ENCODE measurements at regions not wholly inside any gene's neighbourhood (a gene's known extent, or its start where the extent isn't known, plus 50 kb on each side); places are given as distances from the start of the nearest gene placed in this dataset.

DNA sequence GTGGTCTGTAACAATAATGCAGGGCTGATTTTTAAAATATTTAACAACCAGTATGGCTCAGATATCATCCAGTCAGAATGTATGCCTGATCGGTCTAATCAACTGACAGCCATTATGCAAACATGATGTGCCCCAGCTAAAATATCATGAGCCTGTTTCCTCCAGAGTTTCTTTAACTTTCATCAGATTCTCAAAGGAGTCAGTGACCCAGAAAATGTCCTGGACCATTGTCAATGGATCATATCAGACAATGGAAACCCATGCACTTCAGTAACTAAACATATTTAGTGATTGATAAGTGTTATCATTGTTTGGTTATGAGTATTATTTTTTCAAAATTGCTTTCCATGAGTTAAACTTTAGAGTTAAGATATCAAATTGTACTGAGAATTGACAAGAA lies 173.5 kb downstream of the LMBRD1 start:
- Histone ChIP-seq H3K36me3 (ENCODE audit: control insufficient read depth, low read length) (no peaks in the 10 kb centered on the region), H3K4me1 (ENCODE audit: control insufficient read depth, low read length) (no peaks in the 10 kb centered on the region), H3F3A (ENCODE audit: control insufficient read depth, insufficient read depth) (no peaks in the 10 kb centered on the region), H4K20me1 (ENCODE audit: control insufficient read depth, insufficient read depth, low read depth, low read length) (no peaks in the 10 kb centered on the region), H3K27ac (ENCODE audit: low read depth, low read length) (no peak overlapping the region), H3K4me2 (ENCODE audit: low read length) (no peak overlapping the region), H3K27me3 (ENCODE audit: control insufficient read depth, low read length) (no peaks in the 10 kb centered on the region), H3K9me2 (replicated peaks; ENCODE audit: control insufficient read depth, low read length) (no peaks in the 10 kb centered on the region), H3K9me3 (ENCODE audit: control insufficient read depth, insufficient read depth, low read length) (no peaks in the 10 kb centered on the region), H3K79me2 (ENCODE audit: control insufficient read depth, low read length) (no peaks in the 10 kb centered on the region), H3K4me3 (ENCODE audit: low read length) (no peak overlapping the region)
- TF ChIP-seq EZH2phosphoT487 (IDR thresholded peaks at IDR 0.05; ENCODE audit: borderline replicate concordance, low read length) = no peak
- TF ChIP-seq, protein P1, sequence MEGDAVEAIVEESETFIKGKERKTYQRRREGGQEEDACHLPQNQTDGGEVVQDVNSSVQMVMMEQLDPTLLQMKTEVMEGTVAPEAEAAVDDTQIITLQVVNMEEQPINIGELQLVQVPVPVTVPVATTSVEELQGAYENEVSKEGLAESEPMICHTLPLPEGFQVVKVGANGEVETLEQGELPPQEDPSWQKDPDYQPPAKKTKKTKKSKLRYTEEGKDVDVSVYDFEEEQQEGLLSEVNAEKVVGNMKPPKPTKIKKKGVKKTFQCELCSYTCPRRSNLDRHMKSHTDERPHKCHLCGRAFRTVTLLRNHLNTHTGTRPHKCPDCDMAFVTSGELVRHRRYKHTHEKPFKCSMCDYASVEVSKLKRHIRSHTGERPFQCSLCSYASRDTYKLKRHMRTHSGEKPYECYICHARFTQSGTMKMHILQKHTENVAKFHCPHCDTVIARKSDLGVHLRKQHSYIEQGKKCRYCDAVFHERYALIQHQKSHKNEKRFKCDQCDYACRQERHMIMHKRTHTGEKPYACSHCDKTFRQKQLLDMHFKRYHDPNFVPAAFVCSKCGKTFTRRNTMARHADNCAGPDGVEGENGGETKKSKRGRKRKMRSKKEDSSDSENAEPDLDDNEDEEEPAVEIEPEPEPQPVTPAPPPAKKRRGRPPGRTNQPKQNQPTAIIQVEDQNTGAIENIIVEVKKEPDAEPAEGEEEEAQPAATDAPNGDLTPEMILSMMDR (IDR thresholded peaks at IDR 0.05; ENCODE audit: low read depth, low read length, poor library complexity, severe bottlenecking) = no peak

DNA sequence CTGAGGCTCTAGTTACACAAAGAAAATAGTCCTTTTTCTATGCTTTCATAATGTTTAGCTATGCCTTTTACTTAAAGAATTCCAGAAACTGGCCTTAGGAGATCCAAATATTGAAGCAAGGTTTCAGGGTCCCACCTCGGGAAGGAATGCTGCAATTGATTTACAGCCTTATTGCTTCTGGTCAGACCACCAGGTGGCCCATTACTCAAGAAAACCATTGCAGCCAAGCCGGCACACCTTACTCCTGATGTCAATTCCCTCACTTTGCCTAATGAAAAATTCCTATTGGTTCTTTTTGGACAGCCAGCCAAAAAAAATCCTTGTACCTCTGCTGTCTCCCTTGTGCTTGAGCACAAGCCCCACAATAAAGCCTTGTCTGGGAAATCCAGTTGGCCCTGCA lies 173.9 kb downstream of the LMBRD1 start:
- H3K27ac ChIP-seq (ENCODE audit: low read depth, low read length) = no peak overlapping the region
- H3K4me3 ChIP-seq (ENCODE audit: low read length) = no peak overlapping the region

DNA sequence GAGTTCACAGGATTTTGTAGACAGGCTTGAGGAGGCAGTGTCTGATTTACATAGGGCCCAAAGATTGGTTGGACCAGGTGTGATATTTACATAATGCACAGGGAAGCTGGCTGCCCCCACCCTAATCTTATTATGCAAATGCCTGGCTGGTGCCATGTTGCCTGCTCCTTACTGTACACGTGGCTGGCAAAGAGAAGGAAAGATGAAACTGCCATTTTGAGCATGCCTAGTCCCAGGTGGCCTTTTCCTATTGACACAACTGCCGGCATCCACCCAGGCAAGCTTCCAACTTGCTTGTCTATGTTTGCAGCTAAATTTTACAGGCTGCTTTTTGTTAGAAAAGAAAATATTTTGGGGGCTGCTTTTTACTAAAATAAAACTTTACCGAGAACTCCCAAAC lies 174.6 kb downstream of the LMBRD1 start:
- no peak overlapping the region for H3K4me2 ChIP-seq (ENCODE audit: low read length)
- H3K9me2 ChIP-seq (replicated peaks; ENCODE audit: control insufficient read depth, low read length) = no peaks in the 10 kb centered on the region
- TF ChIP-seq, protein P1 (IDR thresholded peaks at IDR 0.05; ENCODE audit: low read depth, low read length, poor library complexity, severe bottlenecking) = no peak
- TF ChIP-seq EZH2phosphoT487 (IDR thresholded peaks at IDR 0.05; ENCODE audit: borderline replicate concordance, low read length) = no peak
- no peaks in the 10 kb centered on the region for H3F3A ChIP-seq (ENCODE audit: control insufficient read depth, insufficient read depth)
- no peaks in the 10 kb centered on the region for H4K20me1 ChIP-seq (ENCODE audit: control insufficient read depth, insufficient read depth, low read depth, low read length)
- H3K79me2 ChIP-seq (ENCODE audit: control insufficient read depth, low read length) = no peaks in the 10 kb centered on the region
- H3K4me1 ChIP-seq (ENCODE audit: control insufficient read depth, low read length) = no peaks in the 10 kb centered on the region
- no peak overlapping the region for H3K27ac ChIP-seq (ENCODE audit: low read depth, low read length)
- H3K4me3 ChIP-seq (ENCODE audit: low read length) = no peak overlapping the region
- H3K9me3 ChIP-seq (ENCODE audit: control insufficient read depth, insufficient read depth, low read length) = no peaks in the 10 kb centered on the region
- H3K27me3 ChIP-seq (ENCODE audit: control insufficient read depth, low read length) = no peaks in the 10 kb centered on the region
- H3K36me3 ChIP-seq (ENCODE audit: control insufficient read depth, low read length) = no peaks in the 10 kb centered on the region

More for the DNA sequence above, 173.9 kb downstream of the LMBRD1 start:
- no peaks in the 10 kb centered on the region for H3K36me3 ChIP-seq (ENCODE audit: control insufficient read depth, low read length)
- no peaks in the 10 kb centered on the region for H3F3A ChIP-seq (ENCODE audit: control insufficient read depth, insufficient read depth)
- no peaks in the 10 kb centered on the region for H3K27me3 ChIP-seq (ENCODE audit: control insufficient read depth, low read length)
- no peaks in the 10 kb centered on the region for H3K4me1 ChIP-seq (ENCODE audit: control insufficient read depth, low read length)
- H4K20me1 ChIP-seq (ENCODE audit: control insufficient read depth, insufficient read depth, low read depth, low read length) = no peaks in the 10 kb centered on the region
- H3K9me3 ChIP-seq (ENCODE audit: control insufficient read depth, insufficient read depth, low read length) = no peaks in the 10 kb centered on the region
- H3K4me2 ChIP-seq (ENCODE audit: low read length) = no peak overlapping the region
- TF ChIP-seq EZH2phosphoT487 (IDR thresholded peaks at IDR 0.05; ENCODE audit: borderline replicate concordance, low read length) = no peak
- TF ChIP-seq, protein P1 (IDR thresholded peaks at IDR 0.05; ENCODE audit: low read depth, low read length, poor library complexity, severe bottlenecking) = no peak
- no peaks in the 10 kb centered on the region for H3K9me2 ChIP-seq (replicated peaks; ENCODE audit: control insufficient read depth, low read length)
- H3K79me2 ChIP-seq (ENCODE audit: control insufficient read depth, low read length) = no peaks in the 10 kb centered on the region

DNA sequence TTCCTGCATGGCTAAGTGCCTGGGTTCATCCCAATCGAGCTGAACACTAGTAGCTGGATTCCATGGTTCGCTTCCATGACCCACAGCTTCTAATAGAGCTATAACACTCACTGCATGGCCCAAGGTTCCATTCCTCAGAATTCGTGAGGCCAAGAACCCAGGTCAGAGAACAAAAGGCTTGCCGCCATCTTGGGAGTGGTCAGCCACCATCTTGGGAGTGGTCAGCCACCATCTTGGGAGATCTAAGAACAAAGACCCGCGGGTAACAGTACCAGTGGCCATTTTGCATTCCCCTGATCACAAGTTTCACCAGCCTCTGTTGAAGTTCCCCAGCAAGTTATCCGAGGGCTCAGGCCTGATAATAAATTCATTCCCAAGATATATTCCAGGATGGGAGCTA lies 179.6 kb downstream of the LMBRD1 start:
- TF ChIP-seq, protein P1 (IDR thresholded peaks at IDR 0.05; ENCODE audit: low read depth, low read length, poor library complexity, severe bottlenecking) = no peak
- TF ChIP-seq EZH2phosphoT487 (IDR thresholded peaks at IDR 0.05; ENCODE audit: borderline replicate concordance, low read length) = no peak
- H3K4me3 ChIP-seq (ENCODE audit: low read length) = no peak overlapping the region

More for the DNA sequence above, 179.6 kb downstream of the LMBRD1 start:
- H3F3A ChIP-seq (ENCODE audit: control insufficient read depth, insufficient read depth) = no peaks in the 10 kb centered on the region
- H3K27me3 ChIP-seq (ENCODE audit: control insufficient read depth, low read length) = no peaks in the 10 kb centered on the region
- H3K27ac ChIP-seq (ENCODE audit: low read depth, low read length) = no peak overlapping the region
- H3K4me1 ChIP-seq (ENCODE audit: control insufficient read depth, low read length) = no peaks in the 10 kb centered on the region
- H3K79me2 ChIP-seq (ENCODE audit: control insufficient read depth, low read length) = no peaks in the 10 kb centered on the region
- H3K4me2 ChIP-seq (ENCODE audit: low read length) = no peak overlapping the region
- H3K9me2 ChIP-seq (replicated peaks; ENCODE audit: control insufficient read depth, low read length) = no peaks in the 10 kb centered on the region
- H3K9me3 ChIP-seq (ENCODE audit: control insufficient read depth, insufficient read depth, low read length) = no peaks in the 10 kb centered on the region
- no peaks in the 10 kb centered on the region for H3K36me3 ChIP-seq (ENCODE audit: control insufficient read depth, low read length)
- no peaks in the 10 kb centered on the region for H4K20me1 ChIP-seq (ENCODE audit: control insufficient read depth, insufficient read depth, low read depth, low read length)
